ENCODE measurements at regions not wholly inside any gene's neighbourhood (a gene's known extent, or its start where the extent isn't known, plus 50 kb on each side); places are given as distances from the start of the nearest gene placed in this dataset.
"Not testable (repeated sequence)": the region's sequence is repeated elsewhere in the genome, so short reads cannot be mapped to it uniquely, and the experiment has no call there.

- TF ChIP-seq POLR2A (IDR thresholded peaks at IDR 0.05), result not testable (repeated sequence)
- TF ChIP-seq, protein P1, sequence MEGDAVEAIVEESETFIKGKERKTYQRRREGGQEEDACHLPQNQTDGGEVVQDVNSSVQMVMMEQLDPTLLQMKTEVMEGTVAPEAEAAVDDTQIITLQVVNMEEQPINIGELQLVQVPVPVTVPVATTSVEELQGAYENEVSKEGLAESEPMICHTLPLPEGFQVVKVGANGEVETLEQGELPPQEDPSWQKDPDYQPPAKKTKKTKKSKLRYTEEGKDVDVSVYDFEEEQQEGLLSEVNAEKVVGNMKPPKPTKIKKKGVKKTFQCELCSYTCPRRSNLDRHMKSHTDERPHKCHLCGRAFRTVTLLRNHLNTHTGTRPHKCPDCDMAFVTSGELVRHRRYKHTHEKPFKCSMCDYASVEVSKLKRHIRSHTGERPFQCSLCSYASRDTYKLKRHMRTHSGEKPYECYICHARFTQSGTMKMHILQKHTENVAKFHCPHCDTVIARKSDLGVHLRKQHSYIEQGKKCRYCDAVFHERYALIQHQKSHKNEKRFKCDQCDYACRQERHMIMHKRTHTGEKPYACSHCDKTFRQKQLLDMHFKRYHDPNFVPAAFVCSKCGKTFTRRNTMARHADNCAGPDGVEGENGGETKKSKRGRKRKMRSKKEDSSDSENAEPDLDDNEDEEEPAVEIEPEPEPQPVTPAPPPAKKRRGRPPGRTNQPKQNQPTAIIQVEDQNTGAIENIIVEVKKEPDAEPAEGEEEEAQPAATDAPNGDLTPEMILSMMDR (IDR thresholded peaks at IDR 0.05 in 8 of 11, conservative IDR thresholded peaks at IDR 0.05 in 3 of 11), result not testable (repeated sequence)
Observed at GRCh38 chr11:33527738-33528137, 172.9 kb downstream of the C11orf91 start.

Measured in spleen (tissue), 7 donors.